ENCODE measurements at regions not wholly inside any gene's neighbourhood (a gene's known extent, or its start where the extent isn't known, plus 50 kb on each side); places are given as distances from the start of the nearest gene placed in this dataset.
"Not testable (repeated sequence)": the region's sequence is repeated elsewhere in the genome, so short reads cannot be mapped to it uniquely, and the experiment has no call there.

GRCh38 chr4:114447963-114448516, 150.6 kb upstream of the UGT8 start:
- not testable (repeated sequence) for DNase-seq (ENCODE audit: low spot score)

DNA sequence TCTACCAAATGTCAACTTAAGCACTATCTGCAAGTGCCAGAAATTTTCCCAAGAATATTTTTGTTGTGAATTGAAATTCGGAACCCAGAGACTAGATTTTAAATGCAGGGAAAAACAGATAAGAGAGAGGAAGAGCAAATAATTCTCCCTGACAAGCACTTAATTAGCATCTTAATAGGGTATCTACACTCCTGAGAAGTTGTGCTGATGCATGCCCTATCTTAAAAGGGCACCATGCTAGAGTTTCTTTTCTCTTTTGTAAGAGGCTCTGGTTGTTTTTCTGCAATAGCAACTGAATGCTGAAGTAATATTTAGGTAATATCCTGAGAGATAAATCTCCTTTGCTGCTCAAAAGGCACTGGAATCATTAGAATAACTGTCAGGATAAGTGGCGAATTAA, 139.9 kb upstream of the UGT8 start:
- no peak for DNase-seq (ENCODE audit: low spot score)

- DNase-seq (ENCODE audit: low spot score), result no peak
Measured at GRCh38 chr4:114464726-114465272, 133.8 kb upstream of the UGT8 start.

- no peak for DNase-seq (ENCODE audit: low spot score)
Measured at GRCh38 chr4:114465766-114466165, 132.8 kb upstream of the UGT8 start.

- DNase-seq (ENCODE audit: low spot score), result no peak
Measured at GRCh38 chr4:114466299-114466698, 132.3 kb upstream of the UGT8 start.

DNA sequence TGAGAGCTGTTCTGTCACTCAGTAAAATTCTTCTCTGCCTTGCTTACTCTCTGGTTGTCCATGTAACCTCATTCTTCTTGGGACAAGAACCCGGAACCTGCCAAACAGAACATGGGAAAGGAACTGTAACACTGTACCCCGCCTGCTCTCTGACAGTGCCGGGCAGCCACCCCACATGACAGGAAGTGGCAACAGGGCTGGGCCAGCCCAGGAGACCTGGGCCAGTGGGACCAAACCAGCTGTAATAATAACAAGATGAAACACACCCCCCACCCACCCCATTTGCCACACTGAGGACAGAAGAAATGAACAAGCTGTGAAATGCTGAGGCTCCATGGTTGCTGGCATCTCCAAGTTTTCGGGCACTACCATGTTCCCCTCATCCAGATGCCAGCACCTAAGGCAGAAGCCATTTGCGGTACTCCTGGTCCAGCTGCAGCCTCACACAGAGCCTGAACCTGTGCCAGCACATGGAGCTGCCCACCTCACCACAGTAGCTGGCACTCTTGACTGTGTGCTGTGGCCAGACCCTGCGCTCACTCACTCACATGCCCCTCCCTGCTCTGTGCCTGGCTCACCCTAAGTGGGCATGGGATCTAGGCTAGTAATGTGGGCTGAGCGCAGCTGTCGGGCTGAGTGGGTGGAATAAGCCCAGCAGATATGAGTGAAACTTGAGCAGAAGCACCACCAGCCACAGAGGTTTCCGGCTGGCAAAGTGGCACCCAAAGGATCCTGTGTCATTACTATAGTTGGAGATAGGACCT, 126.2 kb upstream of the UGT8 start:
- no peak for DNase-seq (ENCODE audit: low spot score)

DNA sequence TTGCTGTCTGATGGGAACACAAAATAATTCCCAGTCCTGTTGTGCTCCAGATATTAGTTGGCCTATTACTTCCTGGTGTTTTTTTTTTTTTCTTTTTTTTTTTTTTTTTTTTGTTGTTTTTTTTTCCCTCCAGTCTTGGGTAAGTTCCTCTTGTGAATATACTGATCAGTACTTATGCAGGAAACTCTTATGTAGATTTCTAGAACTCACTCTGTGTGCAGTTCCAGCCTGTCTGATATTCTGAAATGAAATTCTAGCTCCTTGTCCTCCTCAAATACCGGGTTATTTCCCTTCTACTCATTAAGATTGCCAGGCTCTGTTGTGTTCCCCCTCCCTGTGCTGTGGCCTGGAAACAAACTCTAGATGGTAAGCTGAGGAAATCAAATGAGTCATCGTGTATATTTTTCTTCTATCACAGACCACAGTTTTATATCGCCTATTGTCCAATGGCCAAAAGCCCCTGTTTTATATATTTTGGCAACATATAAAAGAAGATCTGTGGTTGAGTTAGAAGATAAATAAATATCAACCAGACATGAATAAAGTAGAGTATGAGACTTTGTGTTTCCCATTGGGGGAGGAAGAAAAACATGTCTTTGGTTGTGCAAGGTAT, 124.3 kb upstream of the UGT8 start:
- no peak for DNase-seq (ENCODE audit: low spot score)

- no peak for DNase-seq (ENCODE audit: low spot score)
Measured at GRCh38 chr4:114476310-114476709, 122.3 kb upstream of the UGT8 start.

DNA sequence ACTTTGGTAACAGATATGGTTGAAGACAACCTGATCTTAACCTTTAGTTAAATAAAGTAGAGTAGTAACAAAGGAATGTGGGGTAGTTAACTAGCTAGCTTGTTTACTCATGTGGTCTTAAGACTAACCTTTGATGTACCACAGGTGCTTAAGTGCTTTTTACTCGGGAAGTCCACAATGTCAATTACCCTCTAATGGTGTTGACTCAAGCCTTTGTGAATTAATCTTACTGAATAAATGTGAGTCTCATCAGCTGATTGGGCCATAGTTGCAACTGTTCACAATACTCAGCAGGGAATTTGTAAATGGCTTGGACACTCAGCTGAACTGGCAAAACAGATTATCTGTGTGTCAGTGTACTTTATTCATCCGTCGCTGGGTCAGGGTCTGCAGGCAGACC, 119.0 kb upstream of the UGT8 start:
- DNase-seq (ENCODE audit: low spot score), result no peak

DNA sequence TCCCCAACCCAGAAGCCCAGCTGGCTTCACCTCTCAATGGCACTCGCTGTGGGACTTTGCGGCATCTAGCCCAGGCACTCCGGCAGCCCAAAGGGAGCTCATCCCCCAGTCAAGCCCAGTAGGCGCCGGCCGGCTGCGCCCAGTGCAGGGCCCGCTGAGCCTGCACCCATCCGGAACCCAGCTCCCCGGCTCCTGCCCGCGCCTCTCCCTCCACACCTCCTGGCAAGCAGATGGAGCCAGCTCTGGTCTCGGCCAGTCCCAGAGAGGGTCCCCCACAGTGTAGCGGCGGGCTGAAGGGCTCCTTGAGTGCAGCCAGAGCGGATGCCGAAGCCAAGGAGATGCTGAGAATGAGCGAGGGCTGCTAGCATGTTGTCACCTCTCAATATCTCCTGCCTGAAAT, 116.8 kb upstream of the UGT8 start:
- DNase-seq (ENCODE audit: low spot score), result no peak

DNA sequence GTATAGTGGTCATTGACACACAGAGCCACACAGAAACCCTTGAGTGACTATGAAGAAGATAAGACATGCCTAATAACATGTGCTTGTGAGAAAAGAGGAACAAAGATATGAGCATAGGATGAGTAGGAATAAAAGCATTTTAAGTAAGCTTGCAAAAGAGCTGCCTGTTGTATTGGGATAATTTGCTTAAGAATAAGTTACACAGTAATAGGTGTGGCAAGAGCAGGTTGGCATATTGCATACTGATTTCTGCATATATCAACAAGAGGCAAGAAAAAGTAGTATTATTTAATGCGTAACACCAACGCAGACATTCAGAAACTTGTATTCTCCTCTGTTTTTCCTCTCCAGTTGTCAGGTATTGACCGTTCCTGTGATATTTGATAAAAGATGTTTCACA, 111.5 kb upstream of the UGT8 start:
- DNase-seq (ENCODE audit: low spot score), result no peak

DNA sequence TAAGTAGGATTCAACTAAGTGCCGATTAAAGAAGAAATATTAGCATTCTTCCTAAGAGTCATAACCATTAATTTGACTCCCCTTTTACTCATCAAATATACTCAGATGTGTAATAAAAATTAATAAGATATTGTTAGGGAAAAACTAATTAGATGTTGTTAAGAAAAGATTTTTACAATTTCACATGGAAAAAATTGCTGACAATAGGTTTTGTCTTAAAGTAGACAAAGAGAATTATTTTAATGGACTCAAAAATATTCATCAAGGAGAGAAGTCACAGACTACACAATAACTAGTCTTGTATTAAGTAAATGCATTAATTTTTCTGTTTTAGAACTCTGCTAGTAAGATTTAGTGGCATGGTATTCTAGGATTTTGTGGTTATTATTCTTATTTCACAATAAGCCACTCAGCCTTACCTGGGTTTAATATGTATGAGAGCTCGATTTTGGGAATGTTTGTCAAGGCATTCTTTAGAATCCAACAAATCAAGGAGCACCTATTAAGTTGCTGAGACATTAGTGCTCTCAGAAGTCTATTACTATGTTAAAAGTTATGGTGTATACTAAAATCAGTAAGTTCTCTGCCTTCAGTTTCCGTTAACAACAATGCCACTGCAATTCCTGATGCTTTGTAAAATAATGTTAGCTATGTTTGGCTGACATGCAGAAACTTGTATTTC, 110.2 kb upstream of the UGT8 start:
- no peak for DNase-seq (ENCODE audit: low spot score)

DNA sequence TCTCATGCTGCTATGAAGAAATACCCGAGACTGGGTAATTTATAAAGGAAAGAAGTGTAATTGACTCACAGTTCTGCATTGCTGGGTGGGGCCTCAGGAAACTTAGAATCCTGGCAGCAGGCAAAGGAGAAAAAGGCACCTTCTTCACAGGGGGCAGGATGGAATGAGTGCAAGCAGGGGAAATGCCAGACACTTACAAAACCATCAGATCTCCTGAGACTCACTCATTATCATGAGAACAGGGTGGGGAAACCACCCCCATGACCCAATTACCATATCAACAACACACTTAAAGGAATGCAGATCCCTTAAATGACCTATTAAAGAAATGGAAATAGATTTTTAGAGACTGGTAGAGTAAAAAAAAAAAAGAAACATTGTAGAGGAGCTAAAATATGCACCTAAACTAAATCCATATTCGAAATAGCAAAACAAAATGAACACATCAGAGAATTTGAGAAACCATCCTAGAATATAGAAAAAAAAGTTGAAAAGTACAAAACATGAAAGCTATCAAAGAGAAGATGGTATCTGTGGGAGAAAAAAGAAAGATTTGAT, 104.3 kb upstream of the UGT8 start:
- no peak for DNase-seq (ENCODE audit: low spot score)

DNA sequence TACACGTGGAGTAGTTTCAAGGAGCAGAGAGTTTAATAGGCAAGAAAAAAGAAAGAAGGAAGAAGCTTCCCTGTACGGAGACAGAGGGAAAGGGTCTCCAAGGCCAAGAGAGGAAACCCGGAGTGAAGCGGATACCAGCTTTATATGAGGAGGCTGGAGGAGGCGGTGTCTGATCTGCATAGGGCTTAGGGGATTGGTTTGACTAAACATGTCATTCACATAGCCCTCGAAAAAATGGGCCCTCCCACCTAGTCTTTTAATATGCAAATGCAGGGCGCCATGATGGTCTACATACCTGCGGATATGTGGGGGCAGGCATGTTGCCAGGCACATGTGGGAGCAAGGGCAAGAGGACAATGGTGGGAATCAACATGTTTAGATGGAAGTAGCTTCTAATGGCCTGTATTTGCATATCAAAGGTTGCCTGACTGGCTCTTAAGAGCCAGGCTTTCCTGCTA, 103.1 kb upstream of the UGT8 start:
- DNase-seq (ENCODE audit: low spot score), result no peak

DNA sequence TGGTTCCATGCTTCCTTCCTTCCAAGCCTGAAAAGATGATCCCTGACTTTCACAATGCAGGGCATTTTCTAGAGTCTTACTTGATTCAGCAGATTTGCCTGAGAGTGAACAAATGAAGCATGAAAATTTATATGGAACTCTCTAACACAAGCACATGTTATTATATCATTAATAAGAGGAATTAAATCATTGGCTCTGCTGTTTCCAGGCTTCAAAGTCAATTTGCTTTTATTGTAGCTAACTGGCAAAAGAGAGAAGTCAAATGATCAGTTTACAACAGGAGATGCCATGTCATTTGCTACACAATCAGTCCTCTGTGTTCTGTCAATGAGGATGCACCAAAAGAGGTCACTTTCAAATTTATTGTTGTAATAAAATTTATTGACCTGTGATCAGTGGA, 101.5 kb upstream of the UGT8 start:
- no peak for DNase-seq (ENCODE audit: low spot score)

DNA sequence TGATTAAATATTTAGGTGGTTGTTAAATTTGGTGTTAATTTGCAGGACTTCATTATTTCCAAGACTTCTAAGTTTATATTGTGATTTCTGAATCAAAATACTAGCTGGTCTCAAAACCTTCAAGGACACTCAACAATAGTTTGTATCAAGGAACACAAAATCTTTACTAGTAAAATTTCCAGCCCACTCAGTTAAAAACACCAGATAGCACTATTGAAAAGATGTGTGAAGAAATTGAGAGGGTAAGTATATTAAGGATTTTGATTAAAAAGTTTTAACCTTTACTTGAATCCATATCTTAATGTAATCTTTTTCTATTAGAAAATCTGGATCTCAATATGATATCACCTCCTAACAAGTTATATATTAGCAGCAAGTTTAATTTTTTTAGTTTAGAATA, 89.3 kb upstream of the UGT8 start:
- no peak for DNase-seq (ENCODE audit: low spot score)

GRCh38 chr4:114512595-114513295, 85.9 kb upstream of the UGT8 start:
- no peak for DNase-seq (ENCODE audit: low spot score)

DNA sequence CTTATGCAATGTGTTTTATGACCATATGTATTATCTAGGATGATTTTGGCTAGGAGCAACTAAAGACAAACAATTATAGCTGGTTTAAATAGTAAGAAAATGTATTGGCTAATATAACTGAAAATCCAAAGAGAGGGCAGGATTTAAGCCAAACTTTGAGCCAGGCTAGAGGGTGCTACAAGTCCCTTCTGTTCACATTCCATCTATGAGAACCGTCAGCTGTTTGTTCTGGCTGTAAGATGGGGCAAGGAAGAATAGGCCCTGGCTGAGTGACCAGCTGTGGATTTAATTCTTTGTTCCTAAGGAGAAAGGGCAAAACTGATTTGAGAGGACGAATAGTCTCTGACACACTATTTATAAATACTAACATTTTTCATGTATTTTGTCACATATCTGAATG, 79.2 kb upstream of the UGT8 start:
- DNase-seq (ENCODE audit: low spot score), result no peak

DNA sequence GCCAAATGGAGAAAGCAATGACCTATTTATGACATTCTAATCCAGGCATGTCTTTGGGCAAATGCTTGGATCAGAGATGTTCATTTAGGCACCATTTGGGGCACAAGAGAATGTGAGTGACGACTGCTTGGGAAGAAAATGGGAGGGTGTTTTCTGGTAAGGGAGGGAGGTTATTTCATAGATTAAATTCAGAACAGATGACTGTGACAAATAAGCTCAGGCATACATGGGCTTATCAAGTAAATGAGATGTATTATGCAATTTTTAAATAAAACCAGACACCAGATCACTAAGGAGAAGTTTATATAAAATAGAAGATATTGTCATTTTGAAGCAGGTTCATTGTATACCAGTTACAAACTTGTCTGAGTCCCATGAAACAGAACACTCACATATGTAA, 71.4 kb upstream of the UGT8 start:
- DNase-seq (ENCODE audit: low spot score), result no peak

- no peak for DNase-seq (ENCODE audit: low spot score)
Measured at GRCh38 chr4:114527637-114528036, 71.0 kb upstream of the UGT8 start.

DNA sequence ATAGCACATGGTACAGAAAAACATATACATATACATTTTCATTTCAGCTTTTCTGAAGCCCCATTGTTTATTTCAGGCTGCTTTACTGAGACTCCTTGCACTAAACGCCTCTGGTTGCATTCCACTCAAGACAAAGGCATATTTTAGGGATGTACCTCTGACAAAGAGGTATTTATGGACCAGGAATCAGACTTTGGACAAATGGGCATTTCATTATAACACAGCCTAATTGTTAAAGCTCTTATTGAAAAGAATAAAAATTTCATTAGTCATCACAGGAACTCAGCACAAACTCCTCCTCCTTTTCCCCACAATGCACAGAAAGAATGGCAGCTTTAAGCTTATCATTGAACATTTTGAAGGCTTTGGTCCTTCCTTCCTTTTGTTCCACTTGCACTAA, 62.9 kb upstream of the UGT8 start:
- DNase-seq (ENCODE audit: low spot score), result no peak

GRCh38 chr4:114537352-114537751, 61.3 kb upstream of the UGT8 start:
- no peak for DNase-seq (ENCODE audit: low spot score)

Data from activated CD4-positive, alpha-beta T cell treated with anti-CD3 and anti-CD28 coated beads, Interleukin-2, Interleukin-4, amounts not matched to agents 100 ng/mL and 50 ng/mL, durations not matched to agents 16 hours and 8 hours (primary cell).